ENCODE measurements at regions not wholly inside any gene's neighbourhood (a gene's known extent, or its start where the extent isn't known, plus 50 kb on each side); places are given as distances from the start of the nearest gene placed in this dataset.

GRCh38 chr5:110099572-110099971 lies 409.8 kb downstream of the MAN2A1 start:
- Histone ChIP-seq H3K4me3 (no peak overlapping the region), H3K4me1 (no peaks in the 10 kb centered on the region), H3K27me3 (no peaks in the 10 kb centered on the region), H3K27ac (no peak overlapping the region), H3K36me3 (no peaks in the 10 kb centered on the region), H3K9me3 (no peaks in the 10 kb centered on the region)
- in situ Hi-C loops (cut with MboI; ENCODE audit: low sequenced_read_pairs in 4 of 4) (no loop called here), intact Hi-C loops (cut with DNase I; ENCODE audit: low total_unique reads) (no loop called here)
- no peak for TF ChIP-seq POLR2A (IDR thresholded peaks at IDR 0.05)
- TF ChIP-seq, protein P1, sequence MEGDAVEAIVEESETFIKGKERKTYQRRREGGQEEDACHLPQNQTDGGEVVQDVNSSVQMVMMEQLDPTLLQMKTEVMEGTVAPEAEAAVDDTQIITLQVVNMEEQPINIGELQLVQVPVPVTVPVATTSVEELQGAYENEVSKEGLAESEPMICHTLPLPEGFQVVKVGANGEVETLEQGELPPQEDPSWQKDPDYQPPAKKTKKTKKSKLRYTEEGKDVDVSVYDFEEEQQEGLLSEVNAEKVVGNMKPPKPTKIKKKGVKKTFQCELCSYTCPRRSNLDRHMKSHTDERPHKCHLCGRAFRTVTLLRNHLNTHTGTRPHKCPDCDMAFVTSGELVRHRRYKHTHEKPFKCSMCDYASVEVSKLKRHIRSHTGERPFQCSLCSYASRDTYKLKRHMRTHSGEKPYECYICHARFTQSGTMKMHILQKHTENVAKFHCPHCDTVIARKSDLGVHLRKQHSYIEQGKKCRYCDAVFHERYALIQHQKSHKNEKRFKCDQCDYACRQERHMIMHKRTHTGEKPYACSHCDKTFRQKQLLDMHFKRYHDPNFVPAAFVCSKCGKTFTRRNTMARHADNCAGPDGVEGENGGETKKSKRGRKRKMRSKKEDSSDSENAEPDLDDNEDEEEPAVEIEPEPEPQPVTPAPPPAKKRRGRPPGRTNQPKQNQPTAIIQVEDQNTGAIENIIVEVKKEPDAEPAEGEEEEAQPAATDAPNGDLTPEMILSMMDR (IDR thresholded peaks at IDR 0.05 in 4 of 5, conservative IDR thresholded peaks at IDR 0.05 in 1 of 5): no peak
- ATAC-seq (no peak), DNase-seq (no peak)

DNA sequence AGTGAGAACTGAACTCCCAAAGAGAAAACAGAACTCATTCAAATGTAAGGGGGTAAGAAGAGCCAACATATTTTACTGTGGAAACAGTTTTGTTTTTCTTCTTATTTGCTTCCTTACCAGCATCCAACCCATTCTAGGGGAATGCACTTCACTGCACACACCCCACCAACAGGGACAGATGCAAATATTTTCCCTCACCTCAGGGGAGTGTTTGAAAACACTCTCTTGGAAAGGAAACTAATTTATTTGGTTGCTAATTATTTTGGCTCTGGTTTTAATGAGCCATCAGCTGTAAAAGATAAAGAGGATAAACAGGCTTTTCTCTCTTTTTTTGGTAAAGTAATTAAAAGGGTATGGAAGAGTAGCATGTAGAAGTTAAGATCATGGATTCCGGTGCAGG lies 413.4 kb downstream of the MAN2A1 start:
- in situ Hi-C loops (cut with MboI; ENCODE audit: low sequenced_read_pairs in 4 of 4) (no loop called here), intact Hi-C loops (cut with DNase I; ENCODE audit: low total_unique reads) (no loop called here)
- ATAC-seq (no peak), DNase-seq (no peak)
- Histone ChIP-seq H3K27me3 (no peaks in the 10 kb centered on the region), H3K4me3 (no peak overlapping the region), H3K4me1 (no peaks in the 10 kb centered on the region), H3K36me3 (no peaks in the 10 kb centered on the region), H3K27ac (no peak overlapping the region), H3K9me3 (no peaks in the 10 kb centered on the region)
- TF ChIP-seq, protein P1 (IDR thresholded peaks at IDR 0.05 in 4 of 5, conservative IDR thresholded peaks at IDR 0.05 in 1 of 5): no peak
- TF ChIP-seq POLR2A (IDR thresholded peaks at IDR 0.05): no peak

GRCh38 chr5:110104060-110104725 lies 414.5 kb downstream of the MAN2A1 start:
- Histone ChIP-seq H3K4me3 (no peak overlapping the region), H3K4me1 (no peaks in the 10 kb centered on the region), H3K27ac (no peak overlapping the region), H3K36me3 (no peaks in the 10 kb centered on the region), H3K9me3 (no peaks in the 10 kb centered on the region), H3K27me3 (no peaks in the 10 kb centered on the region)
- intact Hi-C loops (cut with DNase I; ENCODE audit: low total_unique reads): no loop called here
- DNase-seq: no peak
- in situ Hi-C loops (cut with MboI; ENCODE audit: low sequenced_read_pairs in 4 of 4): no loop called here
- TF ChIP-seq POLR2A (IDR thresholded peaks at IDR 0.05): no peak
- TF ChIP-seq, protein P1 (IDR thresholded peaks at IDR 0.05 in 4 of 5, conservative IDR thresholded peaks at IDR 0.05 in 1 of 5): no peak
- ATAC-seq: no peak

GRCh38 chr5:110104726-110105669 lies 415.3 kb downstream of the MAN2A1 start:
- ATAC-seq: no peak
- no peak for TF ChIP-seq POLR2A (IDR thresholded peaks at IDR 0.05)
- TF ChIP-seq, protein P1 (IDR thresholded peaks at IDR 0.05 in 4 of 5, conservative IDR thresholded peaks at IDR 0.05 in 1 of 5): no peak
- in situ Hi-C loops (cut with MboI; ENCODE audit: low sequenced_read_pairs in 4 of 4) (no loop called here), intact Hi-C loops (cut with DNase I; ENCODE audit: low total_unique reads) (no loop called here)
- Histone ChIP-seq H3K4me3 (no peak overlapping the region), H3K36me3 (no peaks in the 10 kb centered on the region), H3K4me1 (no peaks in the 10 kb centered on the region), H3K27me3 (no peaks in the 10 kb centered on the region), H3K9me3 (no peaks in the 10 kb centered on the region), H3K27ac (no peak overlapping the region)
- DNase-seq: no peak
